Stomach (tissue), 8 donors: ENCODE measurements at regions not wholly inside any gene's neighbourhood (a gene's known extent, or its start where the extent isn't known, plus 50 kb on each side); places are given as distances from the start of the nearest gene placed in this dataset.

Source experiments
- DNase-seq, 2 donors: peaks; one replicate each; pipeline versions ENCODE4 v3.0.0 to v3.0.0-alpha.2; 2013 to 2019
- H3K27ac ChIP-seq, 5 donors: fragments of 200-600 bp in 4 of 5; sonication (generic) in 4 of 5; one replicate each; pipeline ENCODE4 v1.5.1; 2013 to 2019; ENCODE audit warnings: mild to moderate bottlenecking in 1 of 5, moderate library complexity in 1 of 5
- H3K27me3 ChIP-seq, 3 donors: fragments of 200-600 bp; sonication (generic); one replicate each; pipeline ENCODE4 v1.5.1; 2017 to 2019; ENCODE audit warnings: mixed run types in 1 of 3
- H3K36me3 ChIP-seq, 4 donors: fragments of 200-600 bp; sonication (generic); 1 replicate in 3 of 4; 2 replicates in 1 of 4; pipeline ENCODE4 v1.5.1; 2016 to 2019
- H3K4me1 ChIP-seq, 4 donors: fragments of 200-600 bp; sonication (generic); one replicate each; pipeline ENCODE4 v1.5.1; 2016 to 2019
- H3K4me3 ChIP-seq, 4 donors: fragments of 200-600 bp; sonication (generic) in 3 of 4; one replicate each; pipeline ENCODE4 v1.5.1; 2016 to 2019; ENCODE audit warnings: mild to moderate bottlenecking in 1 of 4
- H3K9me3 ChIP-seq, 4 donors: fragments of 200-600 bp; sonication (generic); one replicate each; pipeline ENCODE4 v1.5.1; 2016 to 2019
- EP300 ChIP-seq: sonication (generic); formaldehyde crosslinking; IDR thresholded peaks from one replicate; pipeline ENCODE4 v1.6.1; 2017; ENCODE audit warnings: antibody characterized with exemption
- POLR2A ChIP-seq, 4 donors: fragments of 450-650 bp; IDR thresholded peaks; one replicate each; pipeline ENCODE4 v1.6.1; 2016; ENCODE audit warnings: antibody characterized with exemption in 4 of 4, control low read depth in 2 of 4, mild to moderate bottlenecking in 1 of 4, moderate library complexity in 1 of 4
- POLR2AphosphoS5 ChIP-seq, 3 donors: sonication (generic); formaldehyde crosslinking; IDR thresholded peaks; one replicate each; pipeline ENCODE4 v1.6.1; 2016; ENCODE audit warnings: antibody characterized with exemption in 3 of 3
- WGBS, 5 donors: extraction: QIAGEN DNeasy Blood & Tissue Kit in 3 of 5; methylation state at CpG; one replicate each; pipeline versions ENCODE4 v1.1.5 to v1.1.7; 2013 to 2018; 5-methylcytosine and 5-hydroxymethylcytosine counted together
- intact Hi-C: fragments of 100-400 bp; cut with DNase I; formaldehyde crosslinking; loops from one replicate; pipeline ENCODE4 v1.15.1; 2023; ENCODE audit warnings: low total_unique reads
- TF ChIP-seq, protein P1 (sequence below), 7 experiments: fragments of 450-650 bp in 4 of 7; fragments of 200-600 bp in 3 of 7; sonication (generic) in 3 of 7; IDR thresholded peaks; one replicate each; pipeline ENCODE4 v1.5.1; 2016 to 2019; ENCODE audit warnings: antibody characterized with exemption in 7 of 7, control low read depth in 2 of 7, mild to moderate bottlenecking in 1 of 7
- donor health status: healthy with polysubstance abuse.
- donor health status: Bipolar disorder and iron deficiency.
- donor health status: healthy.

DNA sequence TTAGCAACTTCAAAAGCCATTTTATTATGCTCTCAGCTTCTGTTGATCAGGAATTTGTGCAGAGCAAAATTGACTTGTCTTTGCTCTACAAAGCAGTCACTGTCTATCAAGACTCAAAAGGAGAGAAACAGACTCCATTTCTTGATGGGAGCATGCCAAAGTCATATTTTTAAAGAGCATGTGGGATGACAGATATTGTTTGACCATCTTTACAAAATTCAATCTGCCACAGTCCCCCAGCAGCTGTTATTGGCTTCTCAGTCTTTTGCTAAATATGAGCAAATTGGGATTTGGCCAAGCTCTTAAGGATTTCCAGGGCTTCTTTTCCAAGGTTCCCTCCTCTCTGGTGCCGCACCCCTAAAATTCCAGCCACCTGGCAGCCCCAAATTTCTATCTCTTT lies 67.9 kb downstream of the TEX51 start:
- no peak overlapping the region for H3K4me3 ChIP-seq
- H3K4me1 ChIP-seq, result peaks cover 0 to 5% (median under 1%) of the 10 kb centered on the region in 4 donors
- no peak for DNase-seq
- TF ChIP-seq EP300 (no peak), POLR2AphosphoS5 (IDR thresholded peaks at IDR 0.05) (no peak), POLR2A (IDR thresholded peaks at IDR 0.05) (no peak)
- TF ChIP-seq, protein P1, sequence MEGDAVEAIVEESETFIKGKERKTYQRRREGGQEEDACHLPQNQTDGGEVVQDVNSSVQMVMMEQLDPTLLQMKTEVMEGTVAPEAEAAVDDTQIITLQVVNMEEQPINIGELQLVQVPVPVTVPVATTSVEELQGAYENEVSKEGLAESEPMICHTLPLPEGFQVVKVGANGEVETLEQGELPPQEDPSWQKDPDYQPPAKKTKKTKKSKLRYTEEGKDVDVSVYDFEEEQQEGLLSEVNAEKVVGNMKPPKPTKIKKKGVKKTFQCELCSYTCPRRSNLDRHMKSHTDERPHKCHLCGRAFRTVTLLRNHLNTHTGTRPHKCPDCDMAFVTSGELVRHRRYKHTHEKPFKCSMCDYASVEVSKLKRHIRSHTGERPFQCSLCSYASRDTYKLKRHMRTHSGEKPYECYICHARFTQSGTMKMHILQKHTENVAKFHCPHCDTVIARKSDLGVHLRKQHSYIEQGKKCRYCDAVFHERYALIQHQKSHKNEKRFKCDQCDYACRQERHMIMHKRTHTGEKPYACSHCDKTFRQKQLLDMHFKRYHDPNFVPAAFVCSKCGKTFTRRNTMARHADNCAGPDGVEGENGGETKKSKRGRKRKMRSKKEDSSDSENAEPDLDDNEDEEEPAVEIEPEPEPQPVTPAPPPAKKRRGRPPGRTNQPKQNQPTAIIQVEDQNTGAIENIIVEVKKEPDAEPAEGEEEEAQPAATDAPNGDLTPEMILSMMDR (IDR thresholded peaks at IDR 0.05), result no peak
- WGBS, 5 donors, result 75 to 100% (median 91%) methylated on average over 1 of the region's 1 CpG
- H3K27ac ChIP-seq, result no peak overlapping the region
- no peaks in the 10 kb centered on the region for H3K9me3 ChIP-seq
- intact Hi-C loops, result no loop called here
- peaks cover 0 to 25% (median 5%) of the 10 kb centered on the region in 3 donors for H3K27me3 ChIP-seq
- H3K36me3 ChIP-seq, result no peaks in the 10 kb centered on the region

DNA sequence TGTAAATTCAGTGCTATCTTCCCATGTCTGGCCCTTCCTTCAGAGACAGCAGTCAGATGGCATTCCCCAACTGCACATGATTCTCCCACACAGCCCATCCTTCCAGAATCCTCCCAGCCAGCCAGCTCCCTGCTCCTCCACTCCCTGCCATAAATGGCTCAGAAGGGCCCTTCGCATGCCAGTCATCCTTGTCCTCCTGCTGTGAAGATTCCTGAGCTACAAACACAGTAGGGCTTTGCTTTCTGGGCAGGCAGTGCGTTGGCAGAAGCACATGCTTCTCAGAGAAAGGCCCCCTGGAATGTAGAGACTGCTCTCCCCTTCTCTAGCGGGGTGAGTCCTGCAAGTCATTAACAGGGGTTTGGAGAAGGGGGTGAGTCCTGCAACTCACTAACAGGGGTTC lies 71.9 kb downstream of the TEX51 start:
- 54 to 87% (median 62%) methylated on average over 2 to 3 of the region's 3 CpGs for WGBS, 5 donors
- peak in 1 of 2 donors; percentile 26 for DNase-seq
- no peaks in the 10 kb centered on the region for H3K36me3 ChIP-seq
- H3K4me1 ChIP-seq, result peaks cover 5 to 14% (median 10%) of the 10 kb centered on the region in 4 donors
- no peaks in the 10 kb centered on the region for H3K9me3 ChIP-seq
- peaks cover 0 to 23% (median 5%) of the 10 kb centered on the region in 3 donors for H3K27me3 ChIP-seq
- H3K27ac ChIP-seq, result no peak overlapping the region
- TF ChIP-seq POLR2AphosphoS5 (IDR thresholded peaks at IDR 0.05), result no peak
- TF ChIP-seq, protein P1 (IDR thresholded peaks at IDR 0.05), result no peak
- TF ChIP-seq POLR2A (IDR thresholded peaks at IDR 0.05), result no peak
- TF ChIP-seq EP300, result no peak
- intact Hi-C loops, result no loop called here
- no peak overlapping the region for H3K4me3 ChIP-seq

DNA sequence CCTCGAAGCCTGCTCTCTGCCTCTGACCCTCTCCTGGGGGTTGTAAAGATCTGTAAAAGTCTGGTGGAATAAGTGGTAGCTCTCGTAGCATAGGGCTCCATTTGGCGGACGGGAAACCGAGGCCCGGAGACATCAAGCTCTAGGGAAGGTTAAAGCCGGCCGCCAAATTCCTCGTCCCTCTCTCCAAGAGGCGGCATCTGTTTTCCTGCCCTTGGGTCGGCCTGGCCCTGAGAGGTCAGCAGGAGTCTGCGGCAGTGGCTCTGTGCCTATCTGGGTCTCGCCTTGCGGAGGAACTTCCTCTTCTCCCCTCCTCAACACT lies 72.4 kb downstream of the TEX51 start:
- 76 to 87% (median 81%) methylated on average over 10 to 14 of the region's 14 CpGs for WGBS, 5 donors
- peak overlapping the region in 3 of 4 donors; percentile 38 to 49 (median 47) for H3K4me3 ChIP-seq
- H3K27ac ChIP-seq, result peak overlapping the region in 1 of 5 donors; percentile 4
- H3K36me3 ChIP-seq, result no peaks in the 10 kb centered on the region
- H3K27me3 ChIP-seq, result peaks cover 0 to 23% (median 5%) of the 10 kb centered on the region in 3 donors
- H3K4me1 ChIP-seq, result peaks cover 5 to 14% (median 10%) of the 10 kb centered on the region in 4 donors
- TF ChIP-seq POLR2AphosphoS5 (IDR thresholded peaks at IDR 0.05), result no peak
- no peak for TF ChIP-seq EP300
- TF ChIP-seq, protein P1 (IDR thresholded peaks at IDR 0.05), result no peak
- TF ChIP-seq POLR2A (IDR thresholded peaks at IDR 0.05), result no peak
- intact Hi-C loops, result no loop called here
- DNase-seq, result no peak
- H3K9me3 ChIP-seq, result no peaks in the 10 kb centered on the region

DNA sequence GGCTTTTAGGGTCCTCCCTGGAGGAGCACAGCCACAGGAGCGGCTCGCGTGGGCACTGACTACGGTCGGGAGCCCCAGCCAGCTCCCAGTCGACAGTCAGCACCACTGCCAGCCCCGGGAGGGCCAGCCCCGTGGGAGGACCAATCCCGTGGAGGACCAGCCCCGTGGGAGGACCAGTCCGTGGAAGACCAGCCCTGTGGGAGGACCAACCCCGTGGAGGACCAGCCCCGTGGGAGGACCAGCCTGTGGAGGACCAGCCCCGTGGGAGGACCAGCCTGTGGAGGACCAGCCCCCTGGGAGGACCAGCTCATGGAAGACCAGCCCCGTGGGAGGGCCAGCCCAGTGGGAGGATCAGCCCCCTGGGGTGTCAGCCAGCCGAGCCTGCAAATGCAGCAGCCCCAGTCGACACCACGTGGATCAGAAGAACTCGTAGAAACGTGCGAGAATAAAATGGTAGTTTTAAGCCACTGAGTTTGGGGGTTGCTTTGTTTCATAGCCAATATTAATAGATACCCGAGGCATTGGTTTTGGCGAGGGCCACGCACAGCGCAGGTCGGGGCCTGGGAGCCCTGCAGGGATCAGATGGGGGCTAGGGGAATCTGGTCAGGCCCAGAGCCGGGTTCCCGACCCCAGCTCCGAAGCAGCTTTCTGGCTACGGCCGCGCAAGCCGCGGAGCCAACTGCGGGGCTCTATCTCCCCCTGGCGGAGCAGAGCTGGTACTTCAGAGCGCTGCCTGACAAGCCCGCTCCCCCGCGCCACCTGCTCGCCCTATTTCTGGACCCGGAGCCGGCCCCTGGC lies 73.0 kb downstream of the TEX51 start:
- TF ChIP-seq POLR2AphosphoS5 (IDR thresholded peaks at IDR 0.05) (no peak), POLR2A (IDR thresholded peaks at IDR 0.05) (no peak), EP300 (no peak)
- TF ChIP-seq, protein P1 (IDR thresholded peaks at IDR 0.05), result peak in 5 of 7 experiments; percentile 52 to 95 (median 88)
- intact Hi-C loops, result no loop called here
- peak; percentile 74 to 90 for DNase-seq
- Histone ChIP-seq H3K4me3 (peak overlapping the region; percentile 38 to 49 (median 42)), H3K36me3 (no peaks in the 10 kb centered on the region), H3K9me3 (no peaks in the 10 kb centered on the region), H3K4me1 (peaks cover 5 to 14% (median 10%) of the 10 kb centered on the region in 4 donors), H3K27me3 (peaks cover 0 to 23% (median 5%) of the 10 kb centered on the region in 3 donors), H3K27ac (peak overlapping the region in 1 of 5 donors; percentile 57)
- 9 to 18% (median 16%) methylated on average over 20 to 43 of the region's 43 CpGs for WGBS, 5 donors
